Loucy (cell line): ENCODE measurements at regions not wholly inside any gene's neighbourhood (a gene's known extent, or its start where the extent isn't known, plus 50 kb on each side); places are given as distances from the start of the nearest gene placed in this dataset.

Experiments
- CTCF ChIP-seq: fragments of 200-600 bp; sonication (generic); conservative IDR thresholded peaks from 2 replicates; pipeline ENCODE4 v1.5.1; 2014; ENCODE audit warnings: mild to moderate bottlenecking, antibody characterized with exemption, low read length
- EZH2phosphoT487 ChIP-seq: fragments of 200-600 bp; IDR thresholded peaks from 2 replicates; pipeline ENCODE4 v1.6.1; 2018; ENCODE audit warnings: antibody characterized with exemption, mild to moderate bottlenecking, moderate library complexity, borderline replicate concordance

GRCh38 chr17:77408284-77408683, 267.5 kb downstream of the SEC14L1 start:
- TF ChIP-seq CTCF (no peak), EZH2phosphoT487 (no peak)
